IMR-90 (cell line): ENCODE measurements at regions not wholly inside any gene's neighbourhood (a gene's known extent, or its start where the extent isn't known, plus 50 kb on each side); places are given as distances from the start of the nearest gene placed in this dataset.

Experiments used
- ATAC-seq: fragments of 200-7000 bp; cut with Tn5 transposase; 2 replicates; pipeline ENCODE4 v1.9.1; 2020; ENCODE audit warnings: low read depth, mild to moderate bottlenecking, moderate library complexity
- BruUV-seq: library from RNA; stranded (reverse); fragments of 400-500 nt; replicated peaks from 2 replicates; lab custom pipeline; 2021; lab: Mats Ljungman, UMichigan
- CTCF ChIA-PET: fragments of 300-600 bp; formaldehyde crosslinking; extraction: SDS; loops from one replicate; lab custom pipeline; 2021; ENCODE audit warnings: antibody characterized with exemption; lab: Yijun Ruan, JAX
- POLR2A ChIA-PET: fragments of 300-600 bp; sonication (Branson Sonifier 250); formaldehyde crosslinking; loops from one replicate; lab custom pipeline; 2022; ENCODE audit warnings: antibody characterized with exemption; ENCODE audit not compliant: unreplicated experiment; lab: Charles Lee
- DNase-seq: peaks from one replicate; pipeline ENCODE4 v3.0.0; 2013
- H2AFZ ChIP-seq: replicated peaks from 2 replicates; pipeline ENCODE3; 2013; ENCODE audit warnings: low read length, mild to moderate bottlenecking; ENCODE audit not compliant: poor library complexity
- H2AK5ac ChIP-seq: 2 replicates; pipeline ENCODE4 v1.6.1; 2013; ENCODE audit warnings: low read depth, low read length, inconsistent platforms
- H2AK9ac ChIP-seq: replicated peaks from 2 replicates; pipeline ENCODE3; 2013; ENCODE audit warnings: mild to moderate bottlenecking, low read depth, low read length, moderate library complexity; ENCODE audit not compliant: poor library complexity
- H2BK120ac ChIP-seq: 2 replicates; pipeline ENCODE4 v1.6.1; 2013; ENCODE audit warnings: low read depth, low read length, inconsistent platforms
- H2BK15ac ChIP-seq: 3 replicates; pipeline ENCODE4 v1.6.1; 2013; ENCODE audit warnings: low read depth, low read length, inconsistent platforms
- H2BK20ac ChIP-seq: 2 replicates; pipeline ENCODE4 v1.6.1; 2013; ENCODE audit warnings: low read depth, mild to moderate bottlenecking, inconsistent platforms, low read length, moderate library complexity
- H2BK5ac ChIP-seq: 2 replicates; pipeline ENCODE4 v1.6.1; 2013; ENCODE audit warnings: mild to moderate bottlenecking, low read depth, low read length, inconsistent platforms; ENCODE audit not compliant: poor library complexity, severe bottlenecking
- H3K14ac ChIP-seq: replicated peaks from 2 replicates; pipeline ENCODE4 v1.6.1; 2013; ENCODE audit warnings: low read depth, low read length, inconsistent platforms
- H3K18ac ChIP-seq: 2 replicates; pipeline ENCODE4 v1.6.1; 2013; ENCODE audit warnings: low read depth, low read length, control low read depth
- H3K23ac ChIP-seq: 2 replicates; pipeline ENCODE4 v1.6.1; 2013; ENCODE audit warnings: low read depth, low read length, inconsistent platforms
- H3K27ac ChIP-seq: 2 replicates; pipeline ENCODE4 v1.5.1; 2013; ENCODE audit warnings: mild to moderate bottlenecking, control low read depth, low read length; ENCODE audit not compliant: insufficient read depth
- H3K27me3 ChIP-seq: 2 replicates; pipeline ENCODE4 v1.6.1; 2013; ENCODE audit warnings: low read length; ENCODE audit not compliant: control insufficient read depth, insufficient read depth
- H3K36me3 ChIP-seq: 2 replicates; pipeline ENCODE4 v1.6.1; 2013; ENCODE audit warnings: low read length, mixed read lengths; ENCODE audit not compliant: control insufficient read depth, insufficient read depth
- H3K4ac ChIP-seq: 2 replicates; pipeline ENCODE4 v1.6.1; 2013; ENCODE audit warnings: low read depth, low read length, inconsistent platforms
- H3K4me1 ChIP-seq: 2 replicates; pipeline ENCODE4 v1.6.1; 2013; ENCODE audit warnings: low read length, mixed read lengths; ENCODE audit not compliant: control insufficient read depth, insufficient read depth
- H3K4me2 ChIP-seq: 2 replicates; pipeline ENCODE4 v1.6.1; 2013; ENCODE audit warnings: low read depth, mild to moderate bottlenecking, control low read depth, low read length, moderate library complexity
- H3K4me3 ChIP-seq: 2 replicates; pipeline ENCODE4 v1.5.1; 2013; ENCODE audit warnings: low read depth, mild to moderate bottlenecking, control low read depth, low read length, moderate library complexity; ENCODE audit not compliant: insufficient read depth
- H3K56ac ChIP-seq: 2 replicates; pipeline ENCODE4 v1.6.1; 2013; ENCODE audit warnings: low read length, inconsistent platforms; ENCODE audit not compliant: insufficient read depth; ENCODE audit errors: extremely low read depth
- H3K79me1 ChIP-seq, 2 experiments: 2 replicates each; pipeline ENCODE4 v1.6.1; 2013; ENCODE audit warnings: low read length in 2 of 2, inconsistent platforms in 1 of 2, low read depth in 1 of 2
- H3K9ac ChIP-seq: 2 replicates; pipeline ENCODE4 v1.6.1; 2013; ENCODE audit warnings: low read depth, low read length, control low read depth
- H3K9me1 ChIP-seq: 2 replicates; pipeline ENCODE4 v1.6.1; 2013; ENCODE audit warnings: low read length, inconsistent platforms; ENCODE audit not compliant: insufficient read depth
- H3K9me3 ChIP-seq: 2 replicates; pipeline ENCODE4 v1.6.1; 2013; ENCODE audit warnings: low read length; ENCODE audit not compliant: control insufficient read depth, insufficient read depth
- H4K20me1 ChIP-seq: 2 replicates; pipeline ENCODE4 v1.6.1; 2013; ENCODE audit warnings: low read length, inconsistent platforms; ENCODE audit not compliant: insufficient read depth
- H4K5ac ChIP-seq: 2 replicates; pipeline ENCODE4 v1.6.1; 2013; ENCODE audit warnings: mild to moderate bottlenecking, low read depth, low read length, control low read depth
- H4K8ac ChIP-seq, 2 experiments: 2 replicates each; pipeline ENCODE4 v1.6.1; 2013; ENCODE audit warnings: low read depth in 2 of 2, low read length in 2 of 2, control low read depth in 1 of 2, inconsistent platforms in 1 of 2
- H4K91ac ChIP-seq: 2 replicates; pipeline ENCODE4 v1.6.1; 2013; ENCODE audit warnings: low read depth, low read length, inconsistent platforms; ENCODE audit not compliant: insufficient read depth
- CHD1 ChIP-seq: IDR thresholded peaks from 2 replicates; pipeline ENCODE4 v1.6.1; 2012; ENCODE audit warnings: low read depth, low read length, improper control_type of control experiment
- FOS ChIP-seq: fragments of 150-350 bp; IDR thresholded peaks from 2 replicates; pipeline ENCODE4 v1.6.1; 2016; ENCODE audit warnings: low read depth, low read length
- MAZ ChIP-seq: IDR thresholded peaks from 2 replicates; pipeline ENCODE4 v1.6.1; 2012; ENCODE audit warnings: low read depth, mild to moderate bottlenecking, low read length, improper control_type of control experiment, moderate library complexity, borderline replicate concordance
- RAD21 ChIP-seq: IDR thresholded peaks from 2 replicates; pipeline ENCODE4 v1.6.1; 2012; ENCODE audit warnings: low read length, improper control_type of control experiment
- WGBS, 2 experiments: methylation state at CpG; one replicate each; pipeline versions ENCODE4 v1.1.5 to v1.1.7; 2013; ENCODE audit warnings: missing lambda C conversion rate in 2 of 2; ENCODE audit not compliant: insufficient read length in 1 of 2; ENCODE audit errors: extremely low coverage in 2 of 2; 5-methylcytosine and 5-hydroxymethylcytosine counted together
- dilution Hi-C: fragments of 300-500 bp; cut with HindIII; formaldehyde crosslinking; loops from one replicate; pipeline ENCODE4 v1.14.3; 2018; ENCODE audit warnings: low sequenced_read_pairs; ENCODE audit not compliant: unreplicated experiment
- in situ Hi-C: fragments of 300-500 bp; cut with MboI; formaldehyde crosslinking; loops from 3 replicates; pipeline ENCODE4 v1.14.3; 2019; ENCODE audit warnings: low sequenced_read_pairs, inconsistent platforms, mixed read lengths
- intact Hi-C: fragments of 100-400 bp; cut with micrococcal nuclease; formaldehyde crosslinking; loops from 2 replicates; pipeline ENCODE4 v1.10.0; 2022
- TF ChIP-seq, protein P1 (sequence below): fragments of 150-350 bp; IDR thresholded peaks from 2 replicates; pipeline ENCODE4 v1.6.1; 2016; ENCODE audit warnings: low read depth, mild to moderate bottlenecking, low read length, moderate library complexity, borderline replicate concordance

DNA sequence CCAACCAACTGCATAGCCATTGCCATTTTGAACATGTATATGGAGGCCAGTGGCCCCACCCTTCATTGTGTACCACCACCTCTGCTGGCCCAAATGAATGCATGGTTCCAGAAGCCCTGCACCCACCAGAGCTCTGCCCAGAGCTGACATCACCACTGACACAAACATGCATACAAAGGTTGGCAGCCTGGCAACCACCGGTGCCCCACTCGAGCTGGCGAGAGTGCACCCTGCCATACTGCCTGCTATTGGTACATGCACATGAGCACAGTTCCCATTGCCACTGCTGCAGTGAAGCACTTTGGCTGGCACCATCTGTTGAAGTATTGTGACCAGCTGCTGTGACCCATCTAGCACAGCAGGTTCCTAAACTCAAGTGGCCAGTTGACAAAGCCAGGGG lies 1564.9 kb downstream of the OLFM4 start:
- no peak overlapping the region for H3K4me2 ChIP-seq
- H3K4me1 ChIP-seq, result no peaks in the 10 kb centered on the region
- H3K9me1 ChIP-seq, result no peaks in the 10 kb centered on the region
- no peak overlapping the region for H3K4ac ChIP-seq
- no peaks in the 10 kb centered on the region for H3K79me1 ChIP-seq
- H3K14ac ChIP-seq, result no peak overlapping the region
- H2AK5ac ChIP-seq, result no peak overlapping the region
- TF ChIP-seq CHD1 (no peak), FOS (no peak), RAD21 (no peak), MAZ (no peak)
- TF ChIP-seq, protein P1, sequence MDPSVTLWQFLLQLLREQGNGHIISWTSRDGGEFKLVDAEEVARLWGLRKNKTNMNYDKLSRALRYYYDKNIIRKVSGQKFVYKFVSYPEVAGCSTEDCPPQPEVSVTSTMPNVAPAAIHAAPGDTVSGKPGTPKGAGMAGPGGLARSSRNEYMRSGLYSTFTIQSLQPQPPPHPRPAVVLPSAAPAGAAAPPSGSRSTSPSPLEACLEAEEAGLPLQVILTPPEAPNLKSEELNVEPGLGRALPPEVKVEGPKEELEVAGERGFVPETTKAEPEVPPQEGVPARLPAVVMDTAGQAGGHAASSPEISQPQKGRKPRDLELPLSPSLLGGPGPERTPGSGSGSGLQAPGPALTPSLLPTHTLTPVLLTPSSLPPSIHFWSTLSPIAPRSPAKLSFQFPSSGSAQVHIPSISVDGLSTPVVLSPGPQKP, result no peak
- H3K4me3 ChIP-seq, result no peak overlapping the region
- H4K91ac ChIP-seq, result no peak overlapping the region
- H4K8ac ChIP-seq, result no peak overlapping the region
- no peak for DNase-seq
- WGBS, 2 experiments, result no CpG with 5 or more reads among the region's 3 CpGs
- no peaks in the 10 kb centered on the region for H3K36me3 ChIP-seq
- H2BK120ac ChIP-seq, result no peak overlapping the region
- BruUV-seq, result no TSS peak
- no peak overlapping the region for H2BK15ac ChIP-seq
- in situ Hi-C loops (no loop called here), intact Hi-C loops (no loop called here), dilution Hi-C loops (no loop called here)
- H4K20me1 ChIP-seq, result no peaks in the 10 kb centered on the region
- ChIA-PET CTCF (no interaction called here), POLR2A (no interaction called here)
- H2AFZ ChIP-seq, result no peak overlapping the region
- no peak overlapping the region for H3K18ac ChIP-seq
- no peak overlapping the region for H4K5ac ChIP-seq
- no peak overlapping the region for H3K56ac ChIP-seq
- H3K27ac ChIP-seq, result no peak overlapping the region
- peaks cover 17% of the 10 kb centered on the region for H3K9me3 ChIP-seq
- H3K27me3 ChIP-seq, result no peaks in the 10 kb centered on the region
- ATAC-seq, result no peak
- H2BK20ac ChIP-seq, result no peak overlapping the region
- no peak overlapping the region for H3K23ac ChIP-seq
- H2AK9ac ChIP-seq, result no peak overlapping the region
- H2BK5ac ChIP-seq, result no peak overlapping the region
- H3K9ac ChIP-seq, result no peak overlapping the region
